Body of pancreas (tissue), 4 donors: ENCODE measurements at regions not wholly inside any gene's neighbourhood (a gene's known extent, or its start where the extent isn't known, plus 50 kb on each side); places are given as distances from the start of the nearest gene placed in this dataset.

Experiments
- ATAC-seq: fragments of 150-250 bp; one replicate; pipeline ENCODE4 v1.9.1; 2016
- DNase-seq, 4 donors: peaks; one replicate each; pipeline ENCODE4 v3.0.0-alpha.2; 2019
- H3K27ac ChIP-seq, 4 donors: fragments of 200-600 bp; sonication (generic); 1 replicate in 3 of 4; 2 replicates in 1 of 4; pipeline versions ENCODE4 v1.5.1 to v1.6.1; 2016 to 2019; ENCODE audit warnings: mild to moderate bottlenecking in 1 of 4, mixed read lengths in 1 of 4, moderate library complexity in 1 of 4
- H3K27me3 ChIP-seq, 2 donors: fragments of 200-600 bp; sonication (generic); one replicate each; pipeline ENCODE4 v1.6.0; 2016; ENCODE audit warnings: mild to moderate bottlenecking in 1 of 2
- H3K36me3 ChIP-seq, 2 donors: fragments of 200-600 bp; sonication (generic); replicated peaks in 1 of 2; 2 replicates each; pipeline ENCODE4 v1.5.1; 2016; ENCODE audit warnings: low read depth in 2 of 2; ENCODE audit not compliant: insufficient read depth in 1 of 2
- H3K4me1 ChIP-seq: fragments of 200-600 bp; sonication (generic); one replicate; pipeline ENCODE4 v1.6.0; 2016
- H3K4me3 ChIP-seq, 2 donors: fragments of 200-600 bp; sonication (generic); 1 replicate in 1 of 2; 2 replicates in 1 of 2; pipeline ENCODE4 v1.5.1; 2016 to 2019
- H3K9me3 ChIP-seq, 3 donors: fragments of 200-600 bp; sonication (generic); 1 replicate in 2 of 3; 2 replicates in 1 of 3; pipeline ENCODE4 v1.5.1; 2016
- CTCF ChIP-seq, 7 experiments: fragments of 450-650 bp in 4 of 7; fragments of 200-600 bp in 3 of 7; sonication (generic) in 3 of 7; IDR thresholded peaks; one replicate each; pipeline ENCODE4 v1.5.1; 2016 to 2019; ENCODE audit warnings: antibody characterized with exemption in 7 of 7
- POLR2A ChIP-seq, 3 donors: fragments of 450-650 bp; IDR thresholded peaks; one replicate each; pipeline ENCODE4 v1.6.1; 2016; ENCODE audit warnings: antibody characterized with exemption in 3 of 3, mild to moderate bottlenecking in 2 of 3
- WGBS, 2 donors: methylation state at CpG; one replicate each; pipeline ENCODE4 v1.1.5; 2017; 5-methylcytosine and 5-hydroxymethylcytosine counted together
- intact Hi-C: fragments of 100-400 bp; cut with DNase I; formaldehyde crosslinking; loops from one replicate; pipeline ENCODE4 v1.15.1; 2023

- Histone ChIP-seq H3K9me3 (no peaks in the 10 kb centered on the region), H3K27ac (no peak overlapping the region), H3K27me3 (no peaks in the 10 kb centered on the region), H3K4me3 (no peak overlapping the region), H3K4me1 (no peaks in the 10 kb centered on the region), H3K36me3 (no peaks in the 10 kb centered on the region)
- 85 to 87% methylated on average over 1 of the region's 1 CpG for WGBS, 2 donors
- intact Hi-C loops: no loop called here
- DNase-seq (no peak), ATAC-seq (no peak)
- TF ChIP-seq POLR2A (IDR thresholded peaks at IDR 0.05) (no peak), CTCF (IDR thresholded peaks at IDR 0.05) (no peak)
These were observed 2558.4 kb downstream of the ARAP2 start for GRCh38 chr4:33685939-33686338.

- ATAC-seq: no peak
- H3K4me3 ChIP-seq: no peak overlapping the region
- H3K9me3 ChIP-seq: no peaks in the 10 kb centered on the region
- no peaks in the 10 kb centered on the region for H3K4me1 ChIP-seq
- no peak overlapping the region for H3K27ac ChIP-seq
- DNase-seq: no peak
- intact Hi-C loops: no loop called here
- H3K36me3 ChIP-seq: no peaks in the 10 kb centered on the region
- H3K27me3 ChIP-seq: no peaks in the 10 kb centered on the region
- TF ChIP-seq CTCF (IDR thresholded peaks at IDR 0.05) (no peak), POLR2A (IDR thresholded peaks at IDR 0.05) (no peak)
These were observed 2548.3 kb downstream of the ARAP2 start for GRCh38 chr4:33696041-33696440.

DNA sequence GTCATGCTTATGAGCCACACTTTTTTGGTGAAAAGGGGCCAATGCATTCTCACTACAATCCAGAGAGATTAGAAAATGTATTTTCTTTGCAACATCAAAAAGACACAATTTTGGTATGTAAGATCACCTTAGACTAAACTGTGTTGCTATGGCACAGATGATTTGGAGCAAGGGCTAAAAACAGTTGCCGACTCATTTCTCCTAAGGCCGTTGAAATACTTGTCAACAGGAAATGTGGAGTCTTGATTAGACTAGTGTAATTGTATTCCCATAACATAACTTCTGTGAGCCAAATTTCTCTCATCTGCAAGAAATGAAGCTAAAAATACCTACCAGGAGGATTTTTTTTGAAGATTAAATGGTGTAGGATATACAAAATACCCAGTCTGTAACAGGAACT lies 2547.7 kb downstream of the ARAP2 start:
- TF ChIP-seq POLR2A (IDR thresholded peaks at IDR 0.05): no peak
- TF ChIP-seq CTCF (IDR thresholded peaks at IDR 0.05): no peak
- Histone ChIP-seq H3K9me3 (no peaks in the 10 kb centered on the region), H3K27ac (no peak overlapping the region), H3K4me1 (no peaks in the 10 kb centered on the region), H3K4me3 (no peak overlapping the region), H3K36me3 (no peaks in the 10 kb centered on the region), H3K27me3 (no peaks in the 10 kb centered on the region)
- ATAC-seq (no peak), DNase-seq (no peak)
- WGBS, 2 donors: 44 to 71% methylated on average over 2 of the region's 2 CpGs
- intact Hi-C loops: no loop called here

DNA sequence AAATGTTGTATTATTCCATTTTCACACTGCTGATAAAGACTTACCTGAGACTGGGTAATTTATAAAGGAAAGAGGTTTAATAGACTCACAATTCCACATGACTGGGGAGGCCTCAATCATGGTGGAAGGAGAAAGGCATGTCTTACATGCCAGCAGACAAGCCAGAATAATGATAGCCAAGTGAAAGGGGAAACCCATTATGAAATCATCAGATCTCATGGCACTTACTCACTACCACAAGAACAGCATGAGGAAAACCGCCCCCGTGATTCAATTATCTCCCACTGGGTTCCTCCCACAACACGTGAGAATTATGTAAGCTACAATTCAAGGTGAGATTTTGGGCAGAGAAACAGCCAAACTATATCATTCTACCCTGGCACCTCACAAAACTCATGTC lies 2535.1 kb downstream of the ARAP2 start:
- intact Hi-C loops: no loop called here
- ATAC-seq (no peak), DNase-seq (no peak)
- Histone ChIP-seq H3K4me3 (no peak overlapping the region), H3K36me3 (no peaks in the 10 kb centered on the region), H3K27me3 (no peaks in the 10 kb centered on the region), H3K27ac (no peak overlapping the region), H3K9me3 (no peaks in the 10 kb centered on the region), H3K4me1 (no peaks in the 10 kb centered on the region)
- WGBS, 2 donors: 54 to 58% methylated on average over 3 of the region's 3 CpGs
- no peak for TF ChIP-seq POLR2A (IDR thresholded peaks at IDR 0.05)
- TF ChIP-seq CTCF (IDR thresholded peaks at IDR 0.05): no peak

- Histone ChIP-seq H3K4me1 (no peaks in the 10 kb centered on the region), H3K27me3 (no peaks in the 10 kb centered on the region), H3K36me3 (no peaks in the 10 kb centered on the region), H3K9me3 (no peaks in the 10 kb centered on the region), H3K27ac (no peak overlapping the region), H3K4me3 (no peak overlapping the region)
- intact Hi-C loops: no loop called here
- TF ChIP-seq POLR2A (IDR thresholded peaks at IDR 0.05): no peak
- no peak for TF ChIP-seq CTCF (IDR thresholded peaks at IDR 0.05)
- no peak for ATAC-seq
- no peak for DNase-seq
These were observed 2532.5 kb downstream of the ARAP2 start for GRCh38 chr4:33711826-33712225.
